22Rv1 (cell line): ENCODE measurements at regions not wholly inside any gene's neighbourhood (a gene's known extent, or its start where the extent isn't known, plus 50 kb on each side); places are given as distances from the start of the nearest gene placed in this dataset.

ENCODE experiments used
- H3K27ac ChIP-seq: fragments of 450-650 bp; 2 replicates; pipeline ENCODE4 v1.5.1; 2017
- CTCF ChIP-seq: fragments of 450-650 bp; IDR thresholded peaks from 2 replicates; pipeline ENCODE4 v1.5.1; 2017; ENCODE audit warnings: mild to moderate bottlenecking
- ZFX ChIP-seq: fragments of 450-650 bp; IDR thresholded peaks from 2 replicates; pipeline ENCODE4 v1.6.1; 2017; ENCODE audit warnings: antibody characterized with exemption, borderline replicate concordance

- H3K27ac ChIP-seq = no peak overlapping the region
- TF ChIP-seq ZFX (no peak), CTCF (no peak)
Measured at GRCh38 chr20:39646874-39647413, 684.8 kb downstream of the DHX35 start.

GRCh38 chr20:39645131-39645530, 683.0 kb downstream of the DHX35 start:
- no peak overlapping the region for H3K27ac ChIP-seq
- no peak for TF ChIP-seq ZFX
- no peak for TF ChIP-seq CTCF

- TF ChIP-seq CTCF (no peak), ZFX (no peak)
- H3K27ac ChIP-seq = no peak overlapping the region
Measured at GRCh38 chr20:39643292-39643691, 681.1 kb downstream of the DHX35 start.

- TF ChIP-seq CTCF = no peak
- no peak for TF ChIP-seq ZFX
- no peak overlapping the region for H3K27ac ChIP-seq
Measured at GRCh38 chr20:39641423-39641822, 679.3 kb downstream of the DHX35 start.

GRCh38 chr20:39640147-39640546, 678.0 kb downstream of the DHX35 start:
- TF ChIP-seq ZFX (no peak), CTCF (no peak)
- H3K27ac ChIP-seq = no peak overlapping the region

- H3K27ac ChIP-seq = no peak overlapping the region
- TF ChIP-seq ZFX (no peak), CTCF (no peak)
Measured at GRCh38 chr20:39638731-39639130, 676.6 kb downstream of the DHX35 start.

- TF ChIP-seq CTCF = no peak
- TF ChIP-seq ZFX = no peak
- no peak overlapping the region for H3K27ac ChIP-seq
Measured at GRCh38 chr20:39633689-39634088, 671.5 kb downstream of the DHX35 start.
